GM20000 (cell line): ENCODE measurements at regions not wholly inside any gene's neighbourhood (a gene's known extent, or its start where the extent isn't known, plus 50 kb on each side); places are given as distances from the start of the nearest gene placed in this dataset.
"Not testable (repeated sequence)": the region's sequence is repeated elsewhere in the genome, so short reads cannot be mapped to it uniquely, and the experiment has no call there.

Experiments
- DNase-seq: peaks from one replicate; pipeline ENCODE4 v3.0.0; 2012; ENCODE audit warnings: low spot score
- CTCF ChIP-seq: IDR thresholded peaks from 2 replicates; pipeline ENCODE4 v1.5.1; 2012; ENCODE audit warnings: mild to moderate bottlenecking, control low read depth; ENCODE audit errors: extremely low read depth, missing control alignments

GRCh38 chr3:39558775-39559306 is 91.4 kb downstream of the MOBP start:
- TF ChIP-seq CTCF = no peak
- DNase-seq = no peak

- no peak for TF ChIP-seq CTCF
- no peak for DNase-seq
Observed at GRCh38 chr3:39559543-39559942, 92.1 kb downstream of the MOBP start.

- no peak for DNase-seq
- no peak for TF ChIP-seq CTCF
Observed at GRCh38 chr3:39568508-39568907, 101.0 kb downstream of the MOBP start.

- DNase-seq = no peak
- TF ChIP-seq CTCF = no peak
Observed at GRCh38 chr3:39569095-39569494, 101.6 kb downstream of the MOBP start.

GRCh38 chr3:39573392-39573791 is 105.9 kb downstream of the MOBP start:
- no peak for DNase-seq
- TF ChIP-seq CTCF = no peak

GRCh38 chr3:39577541-39577940 is 110.1 kb downstream of the MOBP start:
- DNase-seq = no peak
- TF ChIP-seq CTCF = no peak

- not testable (repeated sequence) for DNase-seq
Observed at GRCh38 chr3:39586215-39586614, 118.7 kb downstream of the MOBP start.

GRCh38 chr3:39587113-39587512 is 119.6 kb downstream of the MOBP start:
- DNase-seq = no peak
- no peak for TF ChIP-seq CTCF
